K562 (cell line): ENCODE measurements at regions not wholly inside any gene's neighbourhood (a gene's known extent, or its start where the extent isn't known, plus 50 kb on each side); places are given as distances from the start of the nearest gene placed in this dataset.

Experiments used
- ATAC-seq: fragments of 200-7000 bp; cut with Tn5 transposase; 3 replicates; pipeline ENCODE4 v1.9.1; 2020; ENCODE audit warnings: moderate library complexity
- BruUV-seq: library from RNA; stranded (reverse); fragments of 400-500 nt; replicated peaks from 2 replicates; lab custom pipeline; 2021; lab: Mats Ljungman, UMichigan
- CTCF ChIA-PET: fragments of 300-600 bp; formaldehyde crosslinking; extraction: SDS; loops from one replicate; lab custom pipeline; 2021; ENCODE audit warnings: low intra/inter-chr PET ratio; lab: Yijun Ruan, JAX
- POLR2A ChIA-PET: fragments of 300-600, 350-650 bp; sonication (Branson Sonifier 250); formaldehyde crosslinking; extraction: SDS; loops from one replicate; lab custom pipeline; 2021; ENCODE audit warnings: antibody characterized with exemption, inconsistent platforms; lab: Yijun Ruan, JAX
- DNase-seq, 4 experiments: peaks; one replicate each; pipeline versions ENCODE4 v3.0.0 to v3.0.0-alpha.2; 2011 to 2018; ENCODE audit warnings: low spot score in 3 of 4, mixed read lengths in 3 of 4; ENCODE audit errors: extremely low read depth in 1 of 4
- FAIRE-seq: peaks from 2 replicates; lab custom pipeline; 2011; peaks lifted over from hg19 to GRCh38; lab: Jason Lieb, UNC
- H2AFZ ChIP-seq: 2 replicates; pipeline ENCODE4 v1.6.0; 2011; ENCODE audit warnings: low read depth, low read length, control low read depth, inconsistent platforms
- H3K27ac ChIP-seq: fragments of 200-600 bp; 3 replicates; pipeline ENCODE4 v1.8.0; 2011; ENCODE audit warnings: low read depth, mild to moderate bottlenecking, control low read depth, inconsistent platforms, low read length, moderate library complexity, mixed read lengths; ENCODE audit errors: extremely low read depth
- H3K27me3 ChIP-seq, 2 experiments: fragments of 300-600 bp in 1 of 2; 2 replicates in 1 of 2; 3 replicates in 1 of 2; pipeline versions ENCODE4 v1.6.0 to v1.8.0; 2011; ENCODE audit warnings: inconsistent platforms in 2 of 2, low read length in 2 of 2, mild to moderate bottlenecking in 1 of 2, mixed read lengths in 1 of 2, moderate library complexity in 1 of 2; ENCODE audit not compliant: control insufficient read depth in 2 of 2, insufficient read depth in 2 of 2
- H3K36me3 ChIP-seq: fragments of 300-600 bp; 3 replicates; pipeline ENCODE4 v1.8.0; 2011; ENCODE audit warnings: mild to moderate bottlenecking, low read length, inconsistent platforms; ENCODE audit not compliant: control insufficient read depth, insufficient read depth
- H3K4me1 ChIP-seq, 2 experiments: fragments of 200-600 bp in 1 of 2; replicated peaks in 1 of 2; 2 replicates in 1 of 2; 3 replicates in 1 of 2; pipeline versions ENCODE4 v1.5.1 to v1.8.0; 2011; ENCODE audit warnings: inconsistent platforms in 2 of 2, low read length in 2 of 2, mild to moderate bottlenecking in 1 of 2, mixed read lengths in 1 of 2, moderate library complexity in 1 of 2; ENCODE audit not compliant: control insufficient read depth in 2 of 2, insufficient read depth in 2 of 2
- H3K4me2 ChIP-seq: 2 replicates; pipeline ENCODE4 v1.6.1; 2011; ENCODE audit warnings: low read length, control low read depth, inconsistent platforms, mixed read lengths; ENCODE audit not compliant: insufficient read depth
- H3K4me3 ChIP-seq: fragments of 200-600 bp; sonication (generic), shearing (Covaris generic); 2 replicates; pipeline ENCODE4 v1.5.1; 2016; ENCODE audit warnings: control low read depth, inconsistent platforms
- H3K79me2 ChIP-seq: fragments of 200-600 bp; 3 replicates; pipeline ENCODE4 v1.8.0; 2011; ENCODE audit warnings: low read length, inconsistent platforms; ENCODE audit not compliant: control insufficient read depth, insufficient read depth
- H3K9ac ChIP-seq, 2 experiments: 2 replicates each; pipeline versions ENCODE4 v1.6.0 to v1.6.1; 2011; ENCODE audit warnings: low read depth in 2 of 2, low read length in 2 of 2, control low read depth in 1 of 2, inconsistent platforms in 1 of 2, mild to moderate bottlenecking in 1 of 2, mixed read lengths in 1 of 2; ENCODE audit not compliant: insufficient read depth in 1 of 2
- H3K9me1 ChIP-seq: one replicate; pipeline ENCODE4 v1.6.0; 2011; ENCODE audit warnings: inconsistent platforms, mild to moderate bottlenecking, low read length, moderate library complexity; ENCODE audit not compliant: control insufficient read depth, insufficient read depth
- H3K9me3 ChIP-seq: replicated peaks from 2 replicates; pipeline ENCODE4 v1.5.1; 2011; ENCODE audit warnings: low read depth, low read length, inconsistent platforms; ENCODE audit not compliant: control insufficient read depth, insufficient read depth
- H4K20me1 ChIP-seq: replicated peaks from 2 replicates; pipeline ENCODE4 v1.6.1; 2011; ENCODE audit warnings: low read length, inconsistent platforms, mixed read lengths; ENCODE audit not compliant: control insufficient read depth, insufficient read depth
- CC2D1A ChIP-seq: fragments of 450-650 bp; IDR thresholded peaks from 2 replicates; pipeline ENCODE4 v1.6.1; 2017; ENCODE audit warnings: mild to moderate bottlenecking
- HNRNPL ChIP-seq: fragments of 200-400 bp; formaldehyde crosslinking; IDR thresholded peaks from 2 replicates; pipeline ENCODE4 v1.6.1; 2017; ENCODE audit warnings: low read depth, mild to moderate bottlenecking, low read length
- PYGO2 ChIP-seq: fragments of 450-650 bp; IDR thresholded peaks from 2 replicates; pipeline ENCODE4 v1.6.1; 2016; ENCODE audit warnings: mild to moderate bottlenecking, missing genetic modification characterization, moderate library complexity, missing compliant biosample characterization
- SMARCB1 ChIP-seq: IDR thresholded peaks from 2 replicates; pipeline ENCODE4 v1.6.1; 2011; ENCODE audit warnings: improper control_type of control experiment, low read depth; ENCODE audit not compliant: insufficient read length
- SNIP1 ChIP-seq: fragments of 450-650 bp; IDR thresholded peaks from 2 replicates; pipeline ENCODE4 v1.7.1; 2017; ENCODE audit warnings: low read depth, mild to moderate bottlenecking
- ZC3H11A ChIP-seq: IDR thresholded peaks from 2 replicates; pipeline ENCODE4 v1.6.1; 2012; ENCODE audit warnings: low read depth, low read length, improper control_type of control experiment
- ZNF212 ChIP-seq: fragments of 450-650 bp; formaldehyde crosslinking; IDR thresholded peaks from 2 replicates; pipeline ENCODE4 v1.4.0; 2020; ENCODE audit warnings: mild to moderate bottlenecking
- ZNF253 ChIP-seq: fragments of 250-450 bp; sonication (Bioruptor Pico); conservative IDR thresholded peaks from 2 replicates; pipeline ENCODE4 v1.6.1; 2021; ENCODE audit warnings: mild to moderate bottlenecking
- ZNF766 ChIP-seq: fragments of 200-800 bp; sonication (Bioruptor generic); conservative IDR thresholded peaks from 2 replicates; pipeline ENCODE4 v1.6.1; 2016; ENCODE audit warnings: missing genetic modification characterization, missing compliant biosample characterization
- WGBS: fragments of 100-300 bp; shearing (Covaris generic); methylation state at CpG from one replicate; pipeline ENCODE4 v1.1.6; 2016; ENCODE audit warnings: low coverage, mixed read lengths; ENCODE audit not compliant: insufficient coverage; ENCODE audit errors: missing lambda C conversion rate; 5-methylcytosine and 5-hydroxymethylcytosine counted together
- in situ Hi-C: fragments of 300-500 bp; cut with MboI; formaldehyde crosslinking; loops from 4 replicates; pipeline ENCODE4 v1.15.0; 2018; ENCODE audit warnings: inconsistent platforms, mixed read lengths
- intact Hi-C: fragments of 100-400 bp; cut with micrococcal nuclease; formaldehyde crosslinking; loops from 2 replicates; pipeline ENCODE4 v1.14.2; 2022
- TF ChIP-seq, protein P1 (sequence below): IDR thresholded peaks from 2 replicates; pipeline ENCODE4 v1.6.1; 2012; ENCODE audit warnings: low read depth, low read length, improper control_type of control experiment, borderline replicate concordance

DNA sequence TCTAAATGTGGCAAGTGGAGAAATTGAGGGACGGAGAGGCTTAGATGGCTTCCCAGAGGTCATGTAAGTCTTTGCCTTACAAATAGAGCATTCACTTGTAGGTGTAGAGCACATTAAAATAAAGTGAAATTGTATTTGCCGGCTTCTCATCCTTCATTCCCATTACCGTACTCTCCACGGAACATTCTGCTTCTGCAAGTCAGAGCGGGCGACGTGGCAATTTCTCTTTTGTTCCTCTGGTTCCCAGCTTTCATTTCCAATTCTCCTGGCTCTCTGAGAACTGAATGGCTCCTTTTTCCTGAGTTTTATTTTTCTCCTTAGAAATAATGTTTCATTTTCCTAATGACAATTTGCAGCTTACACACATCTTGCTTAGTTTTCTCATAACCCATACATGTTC lies 51.3 kb upstream of the PFKP start:
- peaks cover 27 to 57% of the 10 kb centered on the region in 2 experiments for H3K27me3 ChIP-seq
- no peaks in the 10 kb centered on the region; the same call in 1 of the 2 replicates for H4K20me1 ChIP-seq
- H3K4me3 ChIP-seq = no peak overlapping the region
- FAIRE-seq = no peak
- ChIA-PET CTCF (no interaction called here), POLR2A (no interaction called here)
- WGBS = 1% methylated on average over 7 of the region's 7 CpGs
- H3K9ac ChIP-seq = no peak overlapping the region
- intact Hi-C loops (no loop called here), in situ Hi-C loops (no loop called here)
- no peak for DNase-seq
- H3K36me3 ChIP-seq = no peaks in the 10 kb centered on the region
- no peaks in the 10 kb centered on the region for H3K9me3 ChIP-seq
- ATAC-seq = no peak
- TF ChIP-seq HNRNPL (no peak), ZC3H11A (no peak), ZNF212 (CRISPR knock-in tag) (no peak), SNIP1 (no peak), ZNF253 (CRISPR knock-in tag) (no peak), PYGO2 (no peak), ZNF766 (CRISPR knock-in tag) (no peak), SMARCB1 (no peak), CC2D1A (no peak)
- TF ChIP-seq, protein P1, sequence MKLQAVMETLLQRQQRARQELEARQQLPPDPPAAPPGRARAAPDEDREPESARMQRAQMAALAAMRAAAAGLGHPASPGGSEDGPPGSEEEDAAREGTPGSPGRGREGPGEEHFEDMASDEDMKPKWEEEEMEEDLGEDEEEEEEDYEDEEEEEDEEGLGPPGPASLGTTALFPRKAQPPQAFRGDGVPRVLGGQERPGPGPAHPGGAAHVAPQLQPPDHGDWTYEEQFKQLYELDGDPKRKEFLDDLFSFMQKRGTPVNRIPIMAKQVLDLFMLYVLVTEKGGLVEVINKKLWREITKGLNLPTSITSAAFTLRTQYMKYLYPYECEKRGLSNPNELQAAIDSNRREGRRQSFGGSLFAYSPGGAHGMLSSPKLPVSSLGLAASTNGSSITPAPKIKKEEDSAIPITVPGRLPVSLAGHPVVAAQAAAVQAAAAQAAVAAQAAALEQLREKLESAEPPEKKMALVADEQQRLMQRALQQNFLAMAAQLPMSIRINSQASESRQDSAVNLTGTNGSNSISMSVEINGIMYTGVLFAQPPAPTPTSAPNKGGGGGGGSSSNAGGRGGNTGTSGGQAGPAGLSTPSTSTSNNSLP = no peak
- H2AFZ ChIP-seq = no peak overlapping the region
- no peaks in the 10 kb centered on the region for H3K9me1 ChIP-seq
- BruUV-seq = no TSS peak
- H3K27ac ChIP-seq = no peak overlapping the region
- H3K79me2 ChIP-seq = no peaks in the 10 kb centered on the region
- H3K4me1 ChIP-seq = no peaks in the 10 kb centered on the region
- H3K4me2 ChIP-seq = no peak overlapping the region
